HG03097 (cell line): ENCODE measurements at regions not wholly inside any gene's neighbourhood (a gene's known extent, or its start where the extent isn't known, plus 50 kb on each side); places are given as distances from the start of the nearest gene placed in this dataset.
"Not testable (repeated sequence)": the region's sequence is repeated elsewhere in the genome, so short reads cannot be mapped to it uniquely, and the experiment has no call there.

Source experiments
- ATAC-seq: cut with Tn5 transposase; IDR thresholded peaks from one replicate; pipeline ENCODE4 v1.9.1; 2021; ENCODE audit not compliant: unreplicated experiment, low FRiP score

GRCh38 chr6:26279371-26279770 lies 85.6 kb upstream of the BTN3A2 start:
- ATAC-seq: not testable (repeated sequence)

- ATAC-seq: no peak
Measured at GRCh38 chr6:26280407-26280806, 84.6 kb upstream of the BTN3A2 start.

GRCh38 chr6:26284537-26285142 lies 80.4 kb upstream of the BTN3A2 start:
- no peak for ATAC-seq

- ATAC-seq: peak; percentile 65
Measured at GRCh38 chr6:26285143-26286134, 79.6 kb upstream of the BTN3A2 start.

- no peak for ATAC-seq
Measured at GRCh38 chr6:26286168-26286877, 78.7 kb upstream of the BTN3A2 start.

- no peak for ATAC-seq
Measured at GRCh38 chr6:26288155-26288554, 76.8 kb upstream of the BTN3A2 start.

- no peak for ATAC-seq
Measured at GRCh38 chr6:26290941-26291340, 74.1 kb upstream of the BTN3A2 start.

- no peak for ATAC-seq
Measured at GRCh38 chr6:26292709-26293108, 72.3 kb upstream of the BTN3A2 start.

- no peak for ATAC-seq
Measured at GRCh38 chr6:26294302-26294701, 70.7 kb upstream of the BTN3A2 start.

- no peak for ATAC-seq
Measured at GRCh38 chr6:26295691-26296555, 69.1 kb upstream of the BTN3A2 start.

GRCh38 chr6:26296556-26296856 lies 68.5 kb upstream of the BTN3A2 start:
- no peak for ATAC-seq

GRCh38 chr6:26296857-26297648 lies 67.9 kb upstream of the BTN3A2 start:
- ATAC-seq: no peak

GRCh38 chr6:26299286-26300042 lies 65.5 kb upstream of the BTN3A2 start:
- ATAC-seq: no peak

GRCh38 chr6:26300043-26300331 lies 65.0 kb upstream of the BTN3A2 start:
- no peak for ATAC-seq

- no peak for ATAC-seq
Measured at GRCh38 chr6:26300359-26300758, 64.6 kb upstream of the BTN3A2 start.

- ATAC-seq: no peak
Measured at GRCh38 chr6:26300828-26301227, 64.2 kb upstream of the BTN3A2 start.

- no peak for ATAC-seq
Measured at GRCh38 chr6:26301638-26302037, 63.4 kb upstream of the BTN3A2 start.

GRCh38 chr6:26302941-26303559 lies 61.9 kb upstream of the BTN3A2 start:
- no peak for ATAC-seq
